ENCODE measurements at regions not wholly inside any gene's neighbourhood (a gene's known extent, or its start where the extent isn't known, plus 50 kb on each side); places are given as distances from the start of the nearest gene placed in this dataset.
"Not testable (repeated sequence)": the region's sequence is repeated elsewhere in the genome, so short reads cannot be mapped to it uniquely, and the experiment has no call there.

DNA sequence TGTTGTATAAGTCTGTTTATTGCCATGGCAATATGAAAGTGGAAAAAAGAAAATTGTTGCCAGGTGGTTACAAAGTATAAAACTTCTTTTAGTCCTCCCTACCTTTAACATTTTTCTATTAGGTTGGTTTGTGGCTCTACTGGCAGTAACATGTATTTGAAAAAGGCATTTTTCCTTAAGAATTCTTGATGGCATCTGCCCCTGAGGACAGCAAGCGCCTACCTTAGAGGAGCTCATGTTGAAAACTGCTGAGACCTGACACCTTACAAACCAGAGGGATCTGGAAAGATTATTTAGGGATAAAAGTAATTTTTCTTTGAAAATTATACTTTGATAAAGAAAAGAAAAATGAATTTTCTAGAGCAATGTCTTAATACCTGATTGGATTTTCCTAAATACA is 208.1 kb downstream of the CAVIN4 start:
- H3K9me3 Mint-ChIP-seq: no peaks in the 10 kb centered on the region
- intact Hi-C loops (cut with micrococcal nuclease): no loop called here
- no peak for DNase-seq
- no peaks in the 10 kb centered on the region for H3K4me1 Mint-ChIP-seq
- no peak overlapping the region for H3K4me3 Mint-ChIP-seq
- H3K27me3 Mint-ChIP-seq: no peaks in the 10 kb centered on the region
- no peaks in the 10 kb centered on the region for H3K36me3 Mint-ChIP-seq (ENCODE audit: low read depth)
- H3K27ac Mint-ChIP-seq: no peak overlapping the region

DNA sequence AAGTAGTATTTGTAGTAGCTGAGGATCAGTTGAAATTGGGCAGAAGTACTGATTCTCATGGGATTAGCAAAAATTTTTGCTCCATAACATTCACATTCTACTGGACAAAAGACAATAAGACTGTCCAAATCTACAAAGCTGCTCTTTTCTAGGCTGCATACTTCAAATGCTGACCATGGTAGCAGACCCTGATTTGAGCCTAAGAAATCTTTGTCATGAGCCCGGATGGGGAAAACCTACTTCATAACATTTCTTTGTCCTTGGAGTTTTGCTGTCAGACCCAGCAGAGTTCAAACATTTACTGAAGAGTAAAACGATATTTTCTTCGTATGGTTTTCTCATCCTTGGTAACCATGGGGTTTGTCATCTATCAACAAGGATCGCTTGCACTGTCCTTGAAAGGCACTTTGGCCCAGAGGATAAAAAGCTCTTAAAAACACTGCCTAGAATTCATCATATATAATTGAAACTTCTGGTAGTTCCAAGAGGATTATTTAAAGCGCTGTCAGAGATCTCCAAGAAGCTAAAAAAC is 216.9 kb downstream of the CAVIN4 start:
- no peaks in the 10 kb centered on the region for H3K36me3 Mint-ChIP-seq (ENCODE audit: low read depth)
- H3K27me3 Mint-ChIP-seq: no peaks in the 10 kb centered on the region
- H3K4me1 Mint-ChIP-seq: no peaks in the 10 kb centered on the region
- DNase-seq: no peak
- H3K27ac Mint-ChIP-seq: no peak overlapping the region
- intact Hi-C loops (cut with micrococcal nuclease): no loop called here
- H3K4me3 Mint-ChIP-seq: no peak overlapping the region
- H3K9me3 Mint-ChIP-seq: peaks cover 5% of the 10 kb centered on the region

DNA sequence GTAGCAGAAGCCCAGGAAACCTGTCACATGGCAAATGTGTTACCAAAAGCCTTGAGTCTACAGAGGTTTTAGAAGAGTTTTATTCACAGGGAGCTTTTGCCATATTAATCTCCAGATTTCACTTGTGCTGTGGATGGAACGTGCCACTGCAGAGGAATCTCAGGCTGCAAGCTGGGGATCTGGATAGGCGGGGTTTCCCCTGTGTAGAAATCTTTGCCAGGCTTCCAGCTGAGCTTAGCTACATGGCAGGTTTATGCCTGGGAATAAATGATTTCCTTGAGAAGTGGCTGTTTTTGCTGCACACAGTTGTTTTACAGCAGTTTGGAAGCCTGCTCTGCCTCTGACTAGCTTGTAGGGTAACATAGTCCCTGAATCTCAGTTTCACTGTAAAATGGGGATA is 224.6 kb upstream of the PLPPR1 start:
- Mint-ChIP-seq H3K27ac (no peak overlapping the region), H3K9me3 (peaks cover 4% of the 10 kb centered on the region)

DNA sequence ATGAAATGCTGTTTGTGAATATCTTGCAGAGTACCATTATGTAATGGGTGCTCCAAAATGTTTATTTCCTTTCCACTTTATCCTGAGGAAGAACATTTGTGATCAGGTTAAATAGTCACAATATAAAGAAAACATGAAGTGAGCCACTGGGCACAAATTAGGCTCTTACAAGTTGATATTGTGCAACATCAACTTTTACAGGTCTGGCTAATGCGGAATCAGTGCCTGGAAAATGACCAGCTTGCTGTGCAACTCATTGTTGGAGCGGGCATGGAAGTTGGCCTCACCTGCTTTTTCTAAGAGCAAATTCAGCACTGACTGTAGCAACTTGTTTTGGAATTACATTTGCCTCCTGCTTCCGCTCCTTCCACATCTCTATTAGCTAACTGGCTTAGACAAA is 216.9 kb upstream of the PLPPR1 start:
- H3K4me1 Mint-ChIP-seq: no peaks in the 10 kb centered on the region
- no peak overlapping the region for H3K4me3 Mint-ChIP-seq
- H3K27ac Mint-ChIP-seq: no peak overlapping the region
- no peaks in the 10 kb centered on the region for H3K36me3 Mint-ChIP-seq (ENCODE audit: low read depth)
- no peak for DNase-seq
- H3K9me3 Mint-ChIP-seq: no peaks in the 10 kb centered on the region
- intact Hi-C loops (cut with micrococcal nuclease): no loop called here
- no peaks in the 10 kb centered on the region for H3K27me3 Mint-ChIP-seq

More for the DNA sequence above, 224.6 kb upstream of the PLPPR1 start:
- intact Hi-C loops (cut with micrococcal nuclease): no loop called here
- H3K4me1 Mint-ChIP-seq: no peaks in the 10 kb centered on the region
- H3K36me3 Mint-ChIP-seq (ENCODE audit: low read depth): no peaks in the 10 kb centered on the region
- no peak for DNase-seq
- H3K27me3 Mint-ChIP-seq: no peaks in the 10 kb centered on the region
- H3K4me3 Mint-ChIP-seq: no peak overlapping the region

DNA sequence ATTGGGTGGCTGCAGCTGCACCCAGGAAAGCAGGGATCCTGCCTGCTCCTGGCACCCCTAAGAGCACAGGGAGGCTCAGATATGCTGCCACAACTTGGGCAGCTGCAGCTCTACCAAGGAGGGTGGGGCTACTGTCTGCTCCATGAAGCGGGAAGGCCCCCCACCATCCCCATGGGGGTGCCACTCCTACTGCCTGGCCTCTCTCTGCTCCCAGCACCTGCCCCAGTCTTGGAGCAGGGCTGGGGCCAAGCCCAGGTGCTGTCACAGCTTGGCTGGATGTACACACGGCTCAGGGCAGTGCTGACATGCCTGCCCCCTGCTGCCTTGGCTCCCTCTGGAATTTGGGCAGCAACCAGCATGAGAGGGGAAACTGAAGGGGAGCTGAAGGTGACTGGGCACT is 214.7 kb upstream of the PLPPR1 start:
- Mint-ChIP-seq H3K36me3 (ENCODE audit: low read depth) (no peaks in the 10 kb centered on the region), H3K9me3 (no peaks in the 10 kb centered on the region), H3K27ac (no peak overlapping the region), H3K27me3 (no peaks in the 10 kb centered on the region), H3K4me1 (no peaks in the 10 kb centered on the region), H3K4me3 (no peak overlapping the region)
- DNase-seq: no peak
- intact Hi-C loops (cut with micrococcal nuclease): no loop called here

DNA sequence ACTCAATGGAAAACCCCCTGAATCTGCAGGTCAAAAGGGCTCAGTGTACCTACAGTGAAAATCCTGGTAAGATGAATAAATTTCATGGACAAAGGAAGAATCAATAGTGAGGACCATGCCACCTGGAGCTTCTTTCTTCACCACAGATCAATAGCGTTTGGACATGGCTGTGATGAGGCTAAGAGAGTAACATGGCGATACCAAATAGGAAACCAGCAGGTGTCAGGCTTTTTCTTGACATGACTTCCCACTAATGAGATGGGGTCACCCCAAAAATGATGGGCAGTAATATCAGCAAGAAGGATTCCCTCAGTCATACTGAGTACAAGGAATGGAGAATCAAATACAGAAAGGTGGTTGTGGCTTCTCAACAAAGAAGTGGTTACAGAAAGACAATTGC is 208.5 kb upstream of the PLPPR1 start:
- no peaks in the 10 kb centered on the region for H3K36me3 Mint-ChIP-seq (ENCODE audit: low read depth)
- H3K4me1 Mint-ChIP-seq: no peaks in the 10 kb centered on the region
- no peak overlapping the region for H3K4me3 Mint-ChIP-seq
- no peak for DNase-seq
- intact Hi-C loops (cut with micrococcal nuclease): no loop called here
- H3K27me3 Mint-ChIP-seq: no peaks in the 10 kb centered on the region
- no peaks in the 10 kb centered on the region for H3K9me3 Mint-ChIP-seq
- H3K27ac Mint-ChIP-seq: no peak overlapping the region

DNA sequence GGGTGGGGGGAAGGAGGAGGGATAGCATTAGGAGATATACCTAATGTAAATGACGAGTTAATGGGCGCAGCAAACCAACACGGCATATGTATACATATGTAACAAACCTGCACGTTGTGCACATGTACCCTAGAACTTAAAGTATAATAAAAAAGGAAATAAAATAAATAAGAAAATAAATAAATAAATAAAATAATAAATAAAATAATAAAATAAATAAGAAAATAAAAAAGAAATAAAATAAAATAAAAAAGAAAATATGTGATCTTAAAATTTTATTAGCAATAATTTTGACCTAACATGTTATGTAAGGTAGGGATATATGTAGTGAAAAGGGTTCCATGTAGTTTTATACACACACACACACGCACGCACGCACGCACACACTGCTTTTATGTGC is 195.5 kb upstream of the PLPPR1 start:
- H3K9me3 Mint-ChIP-seq; DNase-seq; H3K36me3 Mint-ChIP-seq (ENCODE audit: low read depth); intact Hi-C loops (cut with micrococcal nuclease); H3K27ac Mint-ChIP-seq; H3K27me3 Mint-ChIP-seq; H3K4me3 Mint-ChIP-seq; H3K4me1 Mint-ChIP-seq: not testable (repeated sequence)

DNA sequence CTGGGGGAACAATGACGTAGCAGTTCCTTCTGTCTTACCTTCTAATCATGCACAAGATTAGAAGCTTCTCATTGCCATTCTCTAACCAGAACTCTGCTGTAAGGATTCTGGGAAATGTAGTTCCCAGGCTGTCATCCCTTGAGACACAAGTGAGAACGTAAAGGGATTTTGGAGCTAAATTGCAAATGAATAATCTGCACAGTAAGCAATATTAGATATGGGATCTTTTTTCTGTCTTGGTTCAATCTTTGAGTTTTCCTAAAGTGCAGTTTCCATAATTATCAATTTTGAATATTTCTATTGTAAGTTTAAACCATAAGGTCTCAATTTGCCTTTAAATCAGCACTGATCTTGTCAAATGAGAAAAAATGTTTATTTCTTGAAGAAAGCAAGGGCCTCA is 189.7 kb upstream of the PLPPR1 start:
- Mint-ChIP-seq H3K27ac (no peak overlapping the region), H3K4me3 (no peak overlapping the region), H3K4me1 (no peaks in the 10 kb centered on the region), H3K9me3 (no peaks in the 10 kb centered on the region), H3K27me3 (no peaks in the 10 kb centered on the region), H3K36me3 (ENCODE audit: low read depth) (no peaks in the 10 kb centered on the region)
- intact Hi-C loops (cut with micrococcal nuclease): no loop called here
- no peak for DNase-seq

DNA sequence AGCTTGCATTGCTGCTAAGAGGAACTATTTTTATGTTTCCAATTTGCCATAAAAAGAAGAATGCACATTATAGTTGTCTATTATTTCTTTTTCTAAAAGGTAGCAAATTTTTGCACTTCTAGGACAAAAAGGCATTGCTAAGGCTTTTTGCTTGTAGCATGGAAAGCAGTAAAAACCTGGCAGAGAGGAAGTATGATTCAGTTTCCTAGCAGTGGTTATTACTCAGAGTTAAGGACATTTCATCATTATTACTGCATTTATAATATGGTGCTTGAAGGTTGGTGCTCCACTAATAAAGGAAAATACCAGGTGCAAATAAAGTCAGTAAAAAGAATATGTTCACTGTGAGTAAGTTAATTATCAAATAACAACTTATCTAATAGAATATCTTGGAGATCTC is 179.8 kb upstream of the PLPPR1 start:
- DNase-seq: no peak
- no peak overlapping the region for H3K27ac Mint-ChIP-seq
- no peaks in the 10 kb centered on the region for H3K36me3 Mint-ChIP-seq (ENCODE audit: low read depth)
- no peaks in the 10 kb centered on the region for H3K4me1 Mint-ChIP-seq
- no peak overlapping the region for H3K4me3 Mint-ChIP-seq
- no peaks in the 10 kb centered on the region for H3K9me3 Mint-ChIP-seq
- intact Hi-C loops (cut with micrococcal nuclease): no loop called here
- no peaks in the 10 kb centered on the region for H3K27me3 Mint-ChIP-seq

DNA sequence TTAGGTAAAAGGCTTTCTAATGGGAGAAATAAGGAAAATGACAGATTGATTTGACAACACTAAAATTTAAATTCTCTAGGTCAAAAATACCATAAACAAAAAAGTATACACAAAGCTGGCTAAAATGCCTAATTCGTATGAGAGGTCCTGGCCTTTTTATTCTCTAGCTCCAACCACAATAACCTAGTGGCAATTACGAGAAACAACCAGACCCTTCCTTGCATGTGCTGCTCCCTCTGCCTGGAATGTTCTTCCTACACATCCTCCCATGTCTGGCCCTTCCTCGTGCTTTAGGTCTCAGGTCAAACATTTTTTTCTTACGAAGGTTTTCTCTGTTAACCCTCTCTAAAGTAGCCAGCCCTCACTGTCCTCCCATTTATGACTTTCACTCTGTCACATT is 176.4 kb upstream of the PLPPR1 start:
- no peaks in the 10 kb centered on the region for H3K36me3 Mint-ChIP-seq (ENCODE audit: low read depth)
- H3K27ac Mint-ChIP-seq: no peak overlapping the region
- intact Hi-C loops (cut with micrococcal nuclease): no loop called here
- no peaks in the 10 kb centered on the region for H3K27me3 Mint-ChIP-seq
- H3K4me1 Mint-ChIP-seq: no peaks in the 10 kb centered on the region
- no peak overlapping the region for H3K4me3 Mint-ChIP-seq
- no peaks in the 10 kb centered on the region for H3K9me3 Mint-ChIP-seq
- no peak for DNase-seq

DNA sequence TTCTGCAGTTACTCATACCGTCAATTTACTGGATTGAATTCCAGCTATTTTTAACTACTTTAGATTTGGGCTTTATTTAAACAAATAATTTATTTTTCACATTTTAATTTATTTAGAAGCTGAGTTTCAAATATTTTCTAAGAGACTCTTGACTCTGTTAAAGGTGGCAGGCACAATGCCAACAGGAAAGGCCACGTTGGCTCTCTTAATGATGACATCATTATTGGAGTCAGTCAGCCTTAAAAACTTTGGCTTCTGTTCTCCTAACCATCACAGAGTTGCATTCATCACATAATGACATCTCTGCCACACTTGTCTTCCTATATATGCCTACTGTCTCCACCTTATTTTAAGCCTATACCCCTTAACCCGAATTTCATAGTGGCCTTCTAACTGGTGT is 172.3 kb upstream of the PLPPR1 start:
- Mint-ChIP-seq H3K27me3 (no peaks in the 10 kb centered on the region), H3K36me3 (ENCODE audit: low read depth) (no peaks in the 10 kb centered on the region), H3K9me3 (no peaks in the 10 kb centered on the region), H3K4me3 (no peak overlapping the region), H3K4me1 (no peaks in the 10 kb centered on the region), H3K27ac (no peak overlapping the region)
- intact Hi-C loops (cut with micrococcal nuclease): no loop called here
- no peak for DNase-seq

DNA sequence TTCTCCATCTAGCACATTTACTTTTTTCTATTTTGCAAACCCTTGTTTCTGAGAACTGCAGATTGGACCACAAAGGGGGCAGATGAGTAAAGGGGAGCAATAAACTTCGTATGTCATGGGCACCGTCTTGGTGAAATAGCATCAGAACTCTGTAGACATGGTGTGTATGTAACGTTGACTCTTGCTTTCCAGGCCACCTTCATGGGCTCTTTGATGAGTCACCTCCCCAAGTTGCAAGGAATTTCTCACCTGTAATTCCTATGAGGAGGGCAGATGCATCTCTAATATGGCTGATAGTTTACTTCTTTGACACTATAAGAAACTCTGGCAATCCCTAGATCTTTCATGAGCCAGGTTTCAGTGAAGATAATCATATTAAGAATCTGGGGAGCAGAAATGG is 163.4 kb upstream of the PLPPR1 start:
- no peaks in the 10 kb centered on the region for H3K36me3 Mint-ChIP-seq (ENCODE audit: low read depth)
- no peak overlapping the region for H3K4me3 Mint-ChIP-seq
- H3K27me3 Mint-ChIP-seq: no peaks in the 10 kb centered on the region
- H3K4me1 Mint-ChIP-seq: no peaks in the 10 kb centered on the region
- no peak for DNase-seq
- no peaks in the 10 kb centered on the region for H3K9me3 Mint-ChIP-seq
- intact Hi-C loops (cut with micrococcal nuclease): no loop called here
- H3K27ac Mint-ChIP-seq: no peak overlapping the region

DNA sequence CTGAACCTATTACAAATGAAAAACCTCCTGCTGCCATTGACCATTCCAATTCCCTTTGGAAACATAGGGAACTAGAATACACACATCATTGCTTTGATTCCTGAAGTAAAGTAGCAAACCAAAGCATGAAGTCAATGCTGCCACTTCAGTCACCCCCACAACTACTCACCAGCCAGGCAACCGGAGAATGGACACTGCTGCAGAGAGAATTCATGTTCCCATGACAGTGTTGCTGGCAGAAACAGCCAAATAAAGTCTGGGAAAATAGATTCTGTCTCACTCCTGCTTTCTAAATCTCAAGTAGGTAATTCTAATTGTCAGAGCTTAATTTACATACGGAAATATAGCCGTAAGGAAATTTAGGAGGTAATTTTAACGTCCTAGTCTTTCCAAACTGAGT is 162.9 kb upstream of the PLPPR1 start:
- Mint-ChIP-seq H3K4me1 (no peaks in the 10 kb centered on the region), H3K9me3 (no peaks in the 10 kb centered on the region), H3K27ac (no peak overlapping the region), H3K4me3 (no peak overlapping the region), H3K36me3 (ENCODE audit: low read depth) (no peaks in the 10 kb centered on the region), H3K27me3 (no peaks in the 10 kb centered on the region)
- intact Hi-C loops (cut with micrococcal nuclease): no loop called here
- DNase-seq: no peak

DNA sequence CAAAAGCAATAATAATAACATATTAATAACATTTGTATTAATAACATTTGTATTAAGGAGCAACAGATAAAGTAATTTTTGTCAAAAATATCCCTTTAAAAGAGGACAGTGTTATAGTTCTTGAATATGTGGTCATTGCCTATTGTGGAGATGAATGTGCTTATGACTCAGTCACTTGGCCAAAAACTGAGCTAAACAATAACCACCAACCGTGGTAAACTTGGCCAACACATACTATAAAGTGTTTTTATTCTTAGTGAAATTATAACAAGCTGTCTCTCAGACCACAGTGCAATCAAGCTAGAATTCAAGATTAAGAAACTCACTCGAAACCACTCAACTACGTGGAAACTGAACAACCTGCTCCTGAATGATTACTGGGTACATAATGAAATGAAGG is 159.2 kb upstream of the PLPPR1 start:
- no peaks in the 10 kb centered on the region for H3K36me3 Mint-ChIP-seq (ENCODE audit: low read depth)
- intact Hi-C loops (cut with micrococcal nuclease): no loop called here
- H3K27ac Mint-ChIP-seq: no peak overlapping the region
- H3K4me1 Mint-ChIP-seq: no peaks in the 10 kb centered on the region
- H3K27me3 Mint-ChIP-seq: no peaks in the 10 kb centered on the region
- no peak for DNase-seq
- H3K9me3 Mint-ChIP-seq: no peaks in the 10 kb centered on the region
- no peak overlapping the region for H3K4me3 Mint-ChIP-seq

DNA sequence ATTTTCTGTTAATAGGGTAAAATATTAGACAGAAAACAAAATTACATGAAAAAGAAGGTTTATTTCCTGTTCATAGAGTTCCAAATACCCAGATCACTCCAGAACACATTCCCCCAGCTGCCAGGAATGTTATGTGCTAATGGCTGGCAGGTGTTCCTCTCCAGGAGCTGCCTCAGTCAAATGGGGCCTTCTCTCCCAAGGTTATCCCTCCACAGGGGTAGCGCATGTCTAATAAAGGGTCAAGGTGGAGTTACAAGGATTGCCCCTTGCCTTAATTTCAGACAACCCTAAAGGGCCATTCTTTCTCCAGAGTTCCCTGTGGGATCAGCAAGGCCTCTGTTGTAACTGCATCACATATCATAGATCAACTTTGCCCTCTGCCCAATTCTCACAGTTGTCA is 148.6 kb upstream of the PLPPR1 start:
- no peaks in the 10 kb centered on the region for H3K9me3 Mint-ChIP-seq
- no peak overlapping the region for H3K27ac Mint-ChIP-seq
- H3K4me3 Mint-ChIP-seq: no peak overlapping the region
- H3K27me3 Mint-ChIP-seq: no peaks in the 10 kb centered on the region
- no peaks in the 10 kb centered on the region for H3K36me3 Mint-ChIP-seq (ENCODE audit: low read depth)
- DNase-seq: no peak
- H3K4me1 Mint-ChIP-seq: no peaks in the 10 kb centered on the region
- intact Hi-C loops (cut with micrococcal nuclease): no loop called here
